Globus pallidus (tissue), 1 donor: ENCODE measurements at regions not wholly inside any gene's neighbourhood (a gene's known extent, or its start where the extent isn't known, plus 50 kb on each side); places are given as distances from the start of the nearest gene placed in this dataset.

Experiments
- DNase-seq: peaks from one replicate; pipeline ENCODE4 v3.0.0-alpha.2; 2015; ENCODE audit warnings: low spot score

DNA sequence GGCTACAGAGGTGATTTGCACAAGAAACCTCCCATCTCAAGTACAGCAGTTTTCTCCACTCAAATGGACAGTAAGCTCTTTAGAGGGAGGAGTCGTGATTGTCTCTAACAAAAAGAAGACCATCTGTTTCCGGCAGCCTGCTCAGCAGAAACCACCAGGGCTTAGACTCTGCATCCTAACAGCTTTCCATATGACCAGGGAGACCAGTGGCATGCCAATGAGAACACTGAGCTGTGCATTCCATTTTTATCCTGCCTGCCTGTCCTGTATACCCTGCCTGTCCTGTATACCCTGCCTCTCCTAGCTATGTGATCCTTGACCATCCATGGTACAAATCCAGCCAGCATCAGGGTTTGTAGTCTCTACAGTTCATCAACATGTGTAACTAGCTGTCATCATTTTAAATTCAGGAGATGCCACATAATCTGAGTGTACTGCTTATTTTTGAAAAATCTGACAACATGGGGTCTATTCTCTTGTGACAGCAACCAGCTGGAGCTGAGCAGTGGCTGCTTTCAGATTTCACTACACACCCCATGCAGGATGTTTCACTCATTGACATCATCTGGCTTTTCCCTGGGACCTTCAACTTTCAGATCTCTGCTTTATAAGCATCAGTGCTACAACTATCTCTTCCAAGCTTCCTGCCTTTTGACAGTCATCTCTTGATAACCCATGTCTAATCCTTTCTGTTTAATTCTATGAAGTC lies 50.5 kb upstream of the POU2AF2 start:
- DNase-seq: no peak

DNA sequence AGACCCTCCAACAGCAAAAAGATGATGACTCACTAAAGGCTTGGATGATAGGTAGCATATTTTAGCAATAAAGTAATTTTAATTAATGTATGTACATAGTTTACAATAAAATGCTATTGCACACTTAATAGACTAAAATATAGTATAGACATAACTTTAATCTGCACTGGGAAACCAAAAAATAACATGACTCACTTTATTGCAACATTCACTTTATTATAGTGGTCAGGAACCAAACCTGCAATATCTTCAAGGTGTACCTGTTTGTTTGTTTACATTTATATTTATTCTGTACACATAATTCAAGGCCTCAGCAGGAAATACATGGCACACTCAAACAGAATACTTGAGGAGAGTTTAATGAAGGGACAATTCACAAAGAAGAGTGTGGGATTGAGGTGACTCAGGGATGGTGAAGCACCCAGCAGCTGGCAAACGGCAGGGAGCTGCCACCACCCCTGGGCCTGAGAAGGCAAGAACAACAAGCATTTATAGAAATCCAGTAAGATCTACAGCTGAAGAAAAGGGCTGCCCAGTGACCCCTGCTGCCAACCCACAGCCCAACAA lies 51.5 kb upstream of the POU2AF2 start:
- DNase-seq: no peak

- no peak for DNase-seq
Observed at GRCh38 chr11:111189466-111189865, 56.1 kb upstream of the POU2AF2 start.

DNA sequence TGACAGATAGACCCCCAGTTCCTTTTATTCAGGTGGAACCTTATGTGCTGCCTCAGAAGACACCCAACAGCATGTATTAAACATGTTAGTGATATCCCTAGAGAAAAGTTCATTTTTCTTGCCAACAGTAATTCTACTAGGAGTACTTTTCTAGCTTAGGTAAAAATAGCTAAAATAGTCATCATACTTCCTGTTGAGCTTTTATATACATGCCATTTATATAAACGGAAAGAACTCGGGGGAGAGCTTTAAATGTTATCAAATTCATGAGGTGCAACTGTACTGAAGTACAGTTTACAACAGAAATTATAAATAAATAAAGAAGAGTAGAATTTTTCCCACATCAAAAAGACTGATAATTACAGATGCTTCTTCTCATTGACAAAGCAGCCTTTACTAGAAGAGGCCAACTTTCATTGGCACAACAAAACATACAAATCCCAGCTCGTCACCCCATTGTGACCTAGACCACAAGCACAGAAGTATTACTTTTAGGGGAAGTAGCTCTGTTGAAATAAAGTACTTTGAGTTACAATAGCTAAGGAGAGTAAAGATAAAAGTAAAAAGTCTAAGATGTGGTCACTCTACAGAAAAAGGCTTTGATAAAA lies 59.1 kb upstream of the POU2AF2 start:
- no peak for DNase-seq

DNA sequence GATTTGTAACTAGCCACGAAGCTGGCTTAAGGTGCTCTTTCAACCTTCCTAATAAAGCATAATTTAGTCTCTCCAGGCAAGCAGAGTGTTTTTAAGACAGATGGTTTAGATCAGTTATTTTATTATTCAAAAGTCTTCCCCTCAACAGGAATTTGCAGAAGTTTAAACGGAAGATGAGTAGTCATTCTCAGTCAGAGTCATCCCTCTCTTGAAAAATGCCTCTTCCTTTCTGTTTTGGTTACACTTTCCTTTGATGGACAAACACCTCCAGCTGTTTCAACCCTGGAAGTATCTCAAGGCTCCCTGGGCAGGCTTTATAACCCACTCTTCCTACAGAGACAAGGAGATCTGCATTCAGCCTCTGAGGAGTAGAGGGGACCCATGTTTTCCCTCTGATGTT lies 60.3 kb upstream of the POU2AF2 start:
- DNase-seq: no peak

DNA sequence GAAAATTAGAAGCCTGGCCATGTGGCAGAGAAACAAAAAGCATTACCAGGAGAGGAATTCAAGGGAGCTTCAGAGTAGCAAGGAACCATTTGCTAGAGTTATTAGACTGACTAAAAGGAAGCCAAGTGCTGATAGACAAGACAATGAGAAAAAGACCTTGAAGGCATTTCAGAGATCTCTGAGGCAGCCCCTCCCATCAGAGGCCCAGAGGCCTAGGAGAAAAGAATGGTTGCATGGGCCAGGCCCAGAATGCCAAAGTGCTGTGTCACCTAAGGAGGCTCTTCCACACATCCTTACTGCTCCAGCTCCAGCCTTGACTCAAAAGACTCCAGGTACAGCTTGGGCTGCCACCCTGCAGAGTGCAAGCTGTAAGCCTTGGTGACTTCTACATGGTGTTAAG lies 61.8 kb upstream of the POU2AF2 start:
- no peak for DNase-seq

DNA sequence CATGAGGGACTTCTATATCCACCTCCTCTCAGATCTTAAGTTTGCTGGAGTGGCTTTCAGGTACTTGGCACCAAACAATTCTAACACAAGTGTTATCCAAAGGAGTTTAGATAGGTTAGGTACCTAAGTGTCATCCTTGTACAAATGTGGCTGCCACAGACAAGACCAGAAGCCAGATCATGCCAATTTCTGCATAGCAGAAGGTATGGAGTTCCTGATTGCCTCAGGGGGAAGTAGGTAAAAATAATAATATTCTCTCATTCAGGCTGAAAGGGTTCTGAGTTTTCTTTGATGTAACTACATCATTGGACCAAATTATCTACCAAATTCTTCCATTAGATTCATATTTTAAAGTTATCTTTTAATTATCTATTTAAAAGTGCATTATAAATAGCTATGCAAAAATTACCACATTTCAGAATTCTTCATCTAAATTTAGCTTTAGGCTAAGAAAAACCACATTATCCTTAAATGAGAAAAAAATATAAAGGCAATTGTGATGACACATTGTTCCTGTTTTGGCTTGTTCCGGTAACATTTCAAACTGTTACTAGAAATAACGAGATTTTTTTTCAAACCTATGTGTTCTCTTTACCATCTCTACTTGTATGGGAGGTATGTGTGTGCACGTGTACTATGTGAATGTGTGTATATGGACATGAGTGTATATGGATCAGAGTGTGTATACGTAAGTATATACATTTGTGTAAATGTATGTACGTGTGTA lies 66.2 kb upstream of the POU2AF2 start:
- no peak for DNase-seq

DNA sequence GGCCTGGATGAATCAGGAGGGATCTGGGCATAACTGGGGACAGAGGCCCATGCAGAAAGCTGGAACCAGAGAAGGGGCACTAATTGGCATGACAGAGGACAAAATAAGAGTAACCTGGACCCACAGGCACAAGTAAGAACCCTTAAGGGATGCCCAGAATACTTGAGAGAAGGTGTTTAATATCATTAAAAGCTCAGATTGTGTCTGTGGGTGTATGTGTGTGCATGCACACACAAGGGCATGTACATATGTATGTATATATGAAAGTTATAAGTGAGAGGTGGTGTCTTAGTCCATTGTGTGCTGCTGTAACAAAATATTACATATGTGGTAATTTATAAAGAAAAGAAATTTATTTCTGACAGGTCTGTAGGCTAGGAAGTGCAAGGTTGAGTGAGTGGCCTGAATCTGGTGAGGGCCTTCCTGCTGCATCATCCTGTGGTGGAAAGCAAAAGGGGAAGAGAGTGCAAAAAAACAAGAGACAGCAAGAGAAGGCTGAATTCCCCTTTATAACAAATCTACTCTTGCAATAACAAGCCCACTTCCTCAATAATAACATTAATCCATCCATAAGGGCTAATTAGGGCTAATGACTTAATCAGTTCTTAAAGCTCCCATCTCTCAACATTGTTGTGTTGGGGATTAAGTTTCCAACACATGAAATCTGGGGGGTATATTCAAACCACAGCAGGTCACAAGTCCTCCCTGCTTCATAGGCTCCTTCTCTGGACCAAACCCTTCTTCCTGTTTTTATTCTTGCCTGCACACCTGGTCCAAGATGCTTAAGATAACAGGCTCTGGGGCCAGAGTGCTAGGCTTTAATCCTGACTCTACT lies 68.3 kb upstream of the POU2AF2 start:
- no peak for DNase-seq

GRCh38 chr11:111176603-111177002 lies 68.9 kb upstream of the POU2AF2 start:
- no peak for DNase-seq

- DNase-seq: no peak
Observed at GRCh38 chr11:111173221-111173620, 72.3 kb upstream of the POU2AF2 start.

- DNase-seq: no peak
Observed at GRCh38 chr11:111172321-111172862, 73.1 kb upstream of the POU2AF2 start.

- no peak for DNase-seq
Observed at GRCh38 chr11:111170761-111171379, 74.7 kb upstream of the POU2AF2 start.

DNA sequence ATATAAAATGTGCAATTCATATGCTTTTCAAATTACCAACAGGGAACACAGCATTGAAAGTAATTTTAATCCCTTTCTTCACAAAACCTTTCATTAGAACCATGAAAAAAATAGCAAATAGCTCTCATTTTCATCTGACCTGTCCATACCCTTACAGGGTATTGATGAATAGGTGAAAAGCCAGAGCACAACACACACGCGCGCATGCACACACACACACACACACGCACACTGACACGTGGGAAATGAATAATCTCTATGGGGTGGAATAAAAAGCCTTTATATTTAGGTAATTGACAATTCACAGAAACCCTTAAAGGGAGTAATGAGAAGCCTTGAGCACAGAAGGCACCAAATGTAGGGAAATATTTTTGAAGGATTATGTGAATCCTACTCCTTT lies 76.2 kb upstream of the POU2AF2 start:
- DNase-seq: no peak

DNA sequence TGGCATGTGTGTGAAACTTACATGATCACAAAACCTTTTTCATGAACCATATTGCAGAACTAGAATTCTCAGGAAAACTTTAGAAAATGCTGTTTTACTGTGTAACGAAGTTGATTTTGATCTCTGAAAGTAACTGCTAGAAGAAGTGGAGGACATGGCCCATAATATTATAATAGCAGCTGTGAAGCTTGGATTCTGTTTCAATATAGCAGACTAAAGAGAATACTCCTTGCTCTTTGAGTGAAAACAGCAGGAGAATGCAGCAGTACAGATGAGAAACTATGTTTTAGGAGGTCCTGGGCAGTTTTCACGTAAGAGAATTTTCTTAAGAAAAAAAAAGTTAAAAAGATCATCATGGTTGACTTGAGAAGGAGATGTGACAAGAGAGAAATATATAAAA lies 76.7 kb upstream of the POU2AF2 start:
- DNase-seq: no peak

DNA sequence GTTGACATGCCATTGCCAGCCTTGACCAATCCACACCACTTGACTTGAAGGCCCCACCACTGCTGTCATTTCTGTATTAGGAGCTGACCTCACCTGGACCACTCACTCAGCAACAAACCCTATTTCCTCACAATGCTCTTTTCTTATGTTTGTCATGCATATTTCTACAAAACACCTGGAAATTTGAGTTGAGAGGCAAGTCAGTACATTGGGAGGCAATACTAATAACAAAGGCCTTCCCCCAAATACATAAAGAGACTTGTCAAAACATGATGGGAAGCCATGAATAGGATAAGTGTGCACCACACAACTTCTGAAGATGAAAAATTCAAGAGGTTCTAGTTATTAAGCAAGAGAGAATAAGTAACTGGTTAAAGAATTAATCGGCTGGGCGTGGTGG lies 77.9 kb upstream of the POU2AF2 start:
- DNase-seq: no peak

- no peak for DNase-seq
Observed at GRCh38 chr11:111166598-111166997, 78.9 kb upstream of the POU2AF2 start.

- DNase-seq: no peak
Observed at GRCh38 chr11:111162305-111162704, 83.2 kb upstream of the POU2AF2 start.

- no peak for DNase-seq
Observed at GRCh38 chr11:111157571-111157970, 88.0 kb upstream of the POU2AF2 start.

DNA sequence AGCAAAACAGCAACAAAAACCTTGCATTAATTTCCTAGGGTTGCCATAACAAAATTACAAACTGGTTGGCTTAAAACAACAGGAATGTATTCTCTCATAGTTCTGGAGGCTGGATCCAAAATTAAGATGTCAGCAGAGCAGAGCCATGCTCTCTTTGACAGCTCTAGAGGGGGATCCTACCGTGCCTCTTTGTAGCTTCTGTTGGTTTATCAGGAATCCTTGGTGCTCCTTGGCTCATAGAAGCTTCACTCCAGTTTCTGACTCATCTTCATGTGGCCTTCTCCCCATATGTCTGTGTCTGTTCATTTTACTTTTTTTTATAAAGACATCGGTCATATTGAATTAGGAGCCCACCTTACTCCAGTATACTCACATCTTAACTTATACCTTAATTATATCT lies 90.5 kb upstream of the POU2AF2 start:
- no peak for DNase-seq

GRCh38 chr11:111153194-111153593 lies 92.3 kb upstream of the POU2AF2 start:
- no peak for DNase-seq

- no peak for DNase-seq
Observed at GRCh38 chr11:111148953-111149352, 96.6 kb upstream of the POU2AF2 start.
